ENCODE measurements at regions not wholly inside any gene's neighbourhood (a gene's known extent, or its start where the extent isn't known, plus 50 kb on each side); places are given as distances from the start of the nearest gene placed in this dataset.

DNA sequence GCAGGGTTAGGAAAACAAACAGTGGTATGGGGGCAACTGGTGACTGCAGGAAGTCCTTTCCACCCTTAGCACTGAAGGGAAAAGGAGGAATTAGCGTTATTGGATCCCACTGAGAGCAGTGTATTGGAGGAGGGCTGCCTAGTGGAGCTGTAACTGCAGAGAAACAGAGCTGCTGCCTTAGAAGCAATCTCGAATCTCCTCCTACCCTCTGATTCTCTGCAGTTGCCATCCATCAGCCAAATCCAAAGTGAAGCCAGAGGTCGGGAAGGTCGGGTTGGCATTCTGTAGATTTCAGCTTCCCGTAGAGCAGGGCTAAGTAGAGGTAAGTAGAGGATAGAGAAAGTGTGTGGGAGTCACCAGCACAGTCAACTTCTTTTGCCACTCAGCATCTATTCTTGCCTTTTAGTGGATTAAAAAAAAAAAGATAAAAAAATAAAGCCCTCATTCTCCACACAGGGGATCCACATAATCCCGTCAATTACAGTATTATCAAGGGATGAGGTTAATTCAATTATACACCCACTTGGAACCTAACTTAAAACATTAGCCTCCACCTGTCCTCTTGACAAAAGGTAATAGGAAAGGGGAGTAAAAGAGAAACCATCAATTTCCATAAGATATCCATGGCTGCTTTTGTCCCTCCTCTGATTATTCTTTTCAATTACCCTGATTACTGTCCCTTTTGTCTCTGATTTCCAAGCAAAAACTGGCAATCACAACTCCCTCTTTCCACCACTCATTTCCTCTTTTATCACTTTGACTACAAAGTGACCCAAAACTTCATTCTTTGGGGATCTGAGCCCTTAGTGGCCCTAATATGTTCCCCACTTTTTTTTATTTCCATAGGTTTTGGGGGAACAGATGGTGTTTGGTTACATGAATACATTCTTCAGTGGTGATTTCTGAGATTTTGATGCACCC lies 234.7 kb downstream of the RBM26 start:
- TF ChIP-seq, protein P1, sequence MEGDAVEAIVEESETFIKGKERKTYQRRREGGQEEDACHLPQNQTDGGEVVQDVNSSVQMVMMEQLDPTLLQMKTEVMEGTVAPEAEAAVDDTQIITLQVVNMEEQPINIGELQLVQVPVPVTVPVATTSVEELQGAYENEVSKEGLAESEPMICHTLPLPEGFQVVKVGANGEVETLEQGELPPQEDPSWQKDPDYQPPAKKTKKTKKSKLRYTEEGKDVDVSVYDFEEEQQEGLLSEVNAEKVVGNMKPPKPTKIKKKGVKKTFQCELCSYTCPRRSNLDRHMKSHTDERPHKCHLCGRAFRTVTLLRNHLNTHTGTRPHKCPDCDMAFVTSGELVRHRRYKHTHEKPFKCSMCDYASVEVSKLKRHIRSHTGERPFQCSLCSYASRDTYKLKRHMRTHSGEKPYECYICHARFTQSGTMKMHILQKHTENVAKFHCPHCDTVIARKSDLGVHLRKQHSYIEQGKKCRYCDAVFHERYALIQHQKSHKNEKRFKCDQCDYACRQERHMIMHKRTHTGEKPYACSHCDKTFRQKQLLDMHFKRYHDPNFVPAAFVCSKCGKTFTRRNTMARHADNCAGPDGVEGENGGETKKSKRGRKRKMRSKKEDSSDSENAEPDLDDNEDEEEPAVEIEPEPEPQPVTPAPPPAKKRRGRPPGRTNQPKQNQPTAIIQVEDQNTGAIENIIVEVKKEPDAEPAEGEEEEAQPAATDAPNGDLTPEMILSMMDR (IDR thresholded peaks at IDR 0.05; ENCODE audit: borderline replicate concordance): no peak
- Histone ChIP-seq H3K4me1 (no peaks in the 10 kb centered on the region), H3K27me3 (ENCODE audit: low read depth) (peaks cover 4% of the 10 kb centered on the region), H3K4me3 (no peak overlapping the region), H3K9me3 (replicated peaks) (peaks cover 61% of the 10 kb centered on the region), H3K36me3 (no peaks in the 10 kb centered on the region), H3K27ac (replicated peaks) (no peak overlapping the region)
- DNase-seq: no peak
- intact Hi-C loops (cut with micrococcal nuclease): no loop called here

DNA sequence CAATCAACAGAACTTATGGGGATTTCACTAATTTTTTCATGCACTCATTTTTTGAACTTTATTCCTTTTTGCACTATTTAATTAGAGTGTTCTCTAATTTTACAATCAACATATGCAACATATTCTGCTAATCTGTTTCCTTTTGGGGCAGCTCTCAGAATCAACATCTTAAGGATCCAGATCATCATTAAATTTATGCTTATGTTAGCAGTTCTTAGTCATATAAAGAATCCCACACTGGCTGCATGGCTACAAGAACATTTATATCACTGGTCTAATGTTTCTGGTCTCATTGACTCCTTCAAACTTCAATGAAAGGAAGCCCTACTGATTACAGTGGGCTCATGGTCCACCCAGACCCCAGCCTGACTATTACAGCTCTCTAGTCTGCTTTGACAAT lies 245.2 kb downstream of the RBM26 start:
- intact Hi-C loops (cut with micrococcal nuclease): no loop called here
- DNase-seq: no peak
- H3K36me3 ChIP-seq: no peaks in the 10 kb centered on the region
- no peaks in the 10 kb centered on the region for H3K4me1 ChIP-seq
- H3K27ac ChIP-seq (replicated peaks): no peak overlapping the region
- no peak overlapping the region for H3K4me3 ChIP-seq
- H3K9me3 ChIP-seq (replicated peaks): no peaks in the 10 kb centered on the region
- no peaks in the 10 kb centered on the region for H3K27me3 ChIP-seq (ENCODE audit: low read depth)
- TF ChIP-seq, protein P1 (IDR thresholded peaks at IDR 0.05; ENCODE audit: borderline replicate concordance): no peak

DNA sequence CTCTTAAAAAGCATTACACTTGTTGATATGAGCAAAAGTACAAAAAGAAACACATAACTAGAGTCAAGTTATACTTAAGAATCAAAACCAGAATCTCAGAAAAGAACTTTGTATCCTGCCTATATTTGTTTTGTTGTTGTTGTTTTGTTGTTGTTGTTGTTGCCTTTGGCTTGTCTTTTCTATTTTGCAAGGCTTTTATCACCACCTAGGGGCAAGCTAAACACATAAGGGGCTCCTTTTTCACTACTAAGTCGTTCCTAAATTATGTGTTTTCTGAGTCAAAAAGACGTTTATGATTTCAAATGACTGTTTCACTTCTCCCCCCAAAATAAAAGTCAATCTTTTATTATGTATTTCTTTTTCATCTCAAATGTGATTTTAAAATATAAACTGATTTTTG lies 250.2 kb downstream of the RBM26 start:
- no peaks in the 10 kb centered on the region for H3K9me3 ChIP-seq (replicated peaks)
- TF ChIP-seq, protein P1 (IDR thresholded peaks at IDR 0.05; ENCODE audit: borderline replicate concordance): no peak
- H3K27me3 ChIP-seq (ENCODE audit: low read depth): no peaks in the 10 kb centered on the region
- H3K27ac ChIP-seq (replicated peaks): no peak overlapping the region
- H3K4me1 ChIP-seq: no peaks in the 10 kb centered on the region
- intact Hi-C loops (cut with micrococcal nuclease): no loop called here
- DNase-seq: no peak
- no peak overlapping the region for H3K4me3 ChIP-seq
- no peaks in the 10 kb centered on the region for H3K36me3 ChIP-seq

DNA sequence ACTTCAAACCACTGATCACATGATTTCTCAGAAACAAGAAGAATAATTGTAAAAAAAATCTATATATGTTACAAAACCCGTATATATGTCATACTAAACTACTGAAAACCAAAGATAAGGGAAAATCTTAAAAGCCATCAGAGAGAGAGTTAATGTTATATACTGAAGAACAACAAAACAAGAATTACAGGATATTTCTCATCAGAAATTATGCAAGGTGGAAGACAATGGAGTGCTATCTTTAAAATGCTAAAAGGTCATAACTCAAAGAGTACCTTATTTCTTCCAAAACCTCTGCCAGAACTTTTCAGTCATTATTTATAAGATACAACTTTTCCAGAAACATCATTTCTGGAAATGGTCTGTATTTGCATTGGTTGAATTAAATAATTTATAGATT lies 256.8 kb downstream of the RBM26 start:
- H3K9me3 ChIP-seq (replicated peaks): peaks cover 8% of the 10 kb centered on the region
- no peak overlapping the region for H3K4me3 ChIP-seq
- no peak overlapping the region for H3K27ac ChIP-seq (replicated peaks)
- no peak for DNase-seq
- H3K36me3 ChIP-seq: no peaks in the 10 kb centered on the region
- H3K4me1 ChIP-seq: no peaks in the 10 kb centered on the region
- TF ChIP-seq, protein P1 (IDR thresholded peaks at IDR 0.05; ENCODE audit: borderline replicate concordance): no peak
- no peaks in the 10 kb centered on the region for H3K27me3 ChIP-seq (ENCODE audit: low read depth)
- intact Hi-C loops (cut with micrococcal nuclease): no loop called here

DNA sequence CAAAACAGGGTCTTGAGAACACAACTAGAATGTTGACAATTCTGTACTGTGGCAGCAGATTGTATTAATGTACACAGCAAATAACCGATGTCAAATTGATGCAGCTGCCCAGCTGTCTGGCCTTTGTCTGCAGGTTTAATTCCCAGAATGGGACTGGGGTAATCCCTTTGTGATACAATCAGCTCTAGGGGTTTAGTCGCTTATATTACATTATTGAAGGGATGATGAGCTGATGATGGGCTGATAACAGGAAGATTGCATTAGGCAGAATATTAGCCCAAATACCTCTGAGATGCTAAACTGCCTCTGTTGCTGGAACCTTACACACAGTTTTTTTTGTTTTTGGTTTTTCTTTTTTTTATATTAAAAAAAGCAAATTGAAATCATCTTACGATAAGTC lies 265.0 kb downstream of the RBM26 start:
- intact Hi-C loops (cut with micrococcal nuclease): no loop called here

More for the DNA sequence above, 265.0 kb downstream of the RBM26 start:
- no peaks in the 10 kb centered on the region for H3K4me1 ChIP-seq
- TF ChIP-seq, protein P1 (IDR thresholded peaks at IDR 0.05; ENCODE audit: borderline replicate concordance): no peak
- H3K36me3 ChIP-seq: no peaks in the 10 kb centered on the region
- no peak overlapping the region for H3K4me3 ChIP-seq
- peaks cover 10% of the 10 kb centered on the region for H3K9me3 ChIP-seq (replicated peaks)
- no peaks in the 10 kb centered on the region for H3K27me3 ChIP-seq (ENCODE audit: low read depth)
- H3K27ac ChIP-seq (replicated peaks): no peak overlapping the region
- no peak for DNase-seq

Data from left ventricle myocardium inferior (tissue), 1 donor.